Activated CD4-positive, alpha-beta T cell treated with anti-CD3 and anti-CD28 coated beads for 4 hours (primary cell): ENCODE measurements at regions not wholly inside any gene's neighbourhood (a gene's known extent, or its start where the extent isn't known, plus 50 kb on each side); places are given as distances from the start of the nearest gene placed in this dataset.

Experiments
- DNase-seq, 2 donors: peaks; one replicate each; pipeline ENCODE4 v3.0.0-alpha.2; 2020

- no peak for DNase-seq
Measured at GRCh38 chr5:5572976-5573797, 150.7 kb downstream of the ICE1 start.

GRCh38 chr5:5572010-5572865, 149.8 kb downstream of the ICE1 start:
- no peak for DNase-seq

- no peak for DNase-seq
Measured at GRCh38 chr5:5570646-5571045, 148.2 kb downstream of the ICE1 start.

GRCh38 chr5:5564898-5565297, 142.4 kb downstream of the ICE1 start:
- no peak for DNase-seq

DNA sequence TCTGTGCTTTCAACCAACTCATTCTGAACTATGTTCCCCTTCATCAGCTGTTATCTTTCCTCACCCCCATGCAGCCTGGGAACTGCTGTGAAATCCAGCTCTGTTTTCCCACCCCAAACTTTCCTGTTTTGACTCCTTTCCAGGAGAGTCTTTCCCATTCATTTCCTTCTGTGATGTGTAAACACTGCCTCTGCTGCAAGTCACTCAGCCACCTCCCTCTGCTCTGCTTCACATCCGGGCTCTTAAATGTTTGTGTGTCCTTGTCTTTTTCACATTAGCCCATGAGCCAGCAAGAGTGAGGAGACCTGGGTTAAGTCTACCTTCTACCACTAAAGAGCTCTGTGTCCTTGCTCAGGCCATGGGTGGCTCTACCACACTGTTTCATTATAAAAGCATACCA, 137.5 kb downstream of the ICE1 start:
- no peak for DNase-seq

DNA sequence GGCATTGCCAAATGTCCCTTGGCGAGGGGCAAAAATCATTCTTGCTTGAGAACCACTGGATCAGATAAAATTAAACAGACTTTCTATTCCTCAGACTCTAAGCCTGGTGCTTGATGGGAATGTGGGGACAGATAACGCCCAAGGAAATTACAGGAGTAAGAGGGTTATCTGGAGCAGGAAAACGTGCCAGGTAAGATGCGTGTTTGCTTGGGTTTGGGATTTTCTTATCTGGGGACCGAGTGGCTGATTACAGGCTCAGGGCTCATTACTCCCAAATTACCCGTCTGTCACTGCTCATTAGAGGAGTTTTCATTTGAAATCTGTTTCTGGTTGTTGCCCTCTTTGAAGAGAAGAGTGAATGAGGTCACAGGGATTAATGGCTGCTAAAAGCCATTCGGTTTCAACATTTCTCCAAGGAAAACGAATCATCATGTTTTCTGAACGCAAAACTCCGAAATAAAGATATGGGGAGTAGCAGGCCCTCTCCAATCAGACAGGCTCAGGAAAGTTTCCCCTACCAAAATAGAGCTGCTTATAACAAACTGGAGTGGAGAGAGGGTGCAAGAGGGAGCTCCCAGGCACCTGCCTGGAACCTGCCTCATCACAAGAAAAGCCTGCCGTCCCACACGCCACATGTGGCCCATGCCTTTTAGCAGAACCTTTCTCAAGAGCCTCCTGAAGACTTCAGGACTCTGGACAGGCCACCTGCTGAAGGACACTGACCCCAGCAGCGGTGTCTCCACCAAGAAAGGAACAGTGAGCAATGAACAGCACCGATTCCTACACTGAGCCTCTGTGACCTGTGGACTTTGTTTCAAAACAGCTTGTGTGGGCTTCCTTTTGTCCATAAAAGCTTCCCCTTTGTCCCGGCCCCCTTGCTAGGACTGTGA, 136.4 kb downstream of the ICE1 start:
- no peak for DNase-seq

DNA sequence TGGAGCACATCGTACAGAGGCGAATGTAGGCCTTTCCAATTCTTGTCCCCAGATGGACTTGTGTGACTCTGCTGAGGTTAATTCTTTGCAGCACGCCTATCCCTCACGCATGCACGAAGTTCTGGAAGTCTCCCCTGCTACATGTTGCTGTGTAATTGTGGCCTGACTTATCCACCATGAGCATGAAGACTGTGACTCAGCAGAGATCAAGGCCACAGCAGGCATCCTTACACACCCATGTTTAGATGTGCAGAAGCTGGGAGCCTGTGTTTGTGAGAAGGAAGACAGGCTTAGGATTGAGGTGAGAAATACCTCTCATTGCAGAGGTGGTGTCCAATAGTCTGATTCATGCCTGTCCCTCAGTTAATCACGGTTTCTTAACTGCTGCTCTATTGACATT, 135.6 kb downstream of the ICE1 start:
- DNase-seq, result no peak

DNA sequence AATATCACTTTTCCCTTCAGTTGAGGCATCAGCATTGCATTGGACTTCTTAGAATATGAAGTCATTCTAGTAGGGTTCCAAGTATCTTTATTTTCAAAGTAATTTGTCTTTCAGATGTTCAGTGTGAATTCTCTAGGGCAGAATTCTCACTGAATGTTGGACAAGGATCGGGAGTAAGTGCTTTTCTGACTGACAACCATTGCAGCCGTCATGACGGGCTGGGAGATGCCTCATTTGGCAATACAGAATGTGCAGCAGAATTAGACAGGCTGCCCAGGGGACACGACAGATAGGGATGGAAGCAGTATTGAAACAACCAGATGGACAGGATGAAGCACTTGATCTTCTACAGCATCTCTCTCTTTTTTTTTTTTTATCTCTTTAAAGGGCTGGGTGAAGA, 129.0 kb downstream of the ICE1 start:
- no peak for DNase-seq

DNA sequence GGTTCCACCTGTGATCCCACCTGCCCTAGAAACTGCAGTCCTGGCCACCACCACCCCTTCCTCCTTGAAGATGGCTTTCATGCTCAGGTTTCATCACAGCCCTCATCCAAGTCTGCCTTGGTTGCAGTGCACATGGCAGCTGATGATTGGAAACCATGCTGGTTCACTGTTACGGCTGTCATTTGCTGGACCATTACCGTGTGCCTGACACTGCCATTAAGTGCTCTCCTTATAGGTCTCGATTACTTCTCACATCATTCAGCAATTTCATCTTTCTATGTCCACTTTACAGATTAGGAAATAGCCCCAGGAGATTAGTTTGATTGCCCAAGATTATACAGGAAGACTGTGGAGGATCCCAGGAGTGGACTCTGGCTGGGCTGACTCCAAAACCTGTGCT, 123.9 kb downstream of the ICE1 start:
- no peak for DNase-seq

- DNase-seq, result no peak
Measured at GRCh38 chr5:5544094-5544663, 121.7 kb downstream of the ICE1 start.

DNA sequence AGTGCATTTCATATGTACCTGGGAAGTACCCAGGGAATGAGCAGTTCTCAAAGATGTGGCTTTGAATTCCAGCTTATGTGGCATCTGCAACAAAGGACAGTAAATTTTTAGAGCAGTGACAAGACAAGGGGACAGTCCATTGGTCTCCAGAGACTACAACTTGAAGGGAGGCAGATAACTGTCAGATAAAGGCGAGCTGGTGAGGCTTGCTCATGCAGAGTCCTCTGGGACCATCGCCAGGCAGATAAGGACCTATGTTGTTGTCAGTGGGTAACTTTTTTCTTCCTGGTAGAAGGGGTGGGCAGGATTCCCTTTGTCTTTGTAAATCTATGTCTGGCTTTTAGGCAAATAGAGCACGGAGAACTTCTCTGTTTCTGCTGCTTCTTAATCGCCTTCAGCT, 120.2 kb downstream of the ICE1 start:
- DNase-seq, result no peak

- DNase-seq, result no peak
Measured at GRCh38 chr5:5540065-5540464, 117.6 kb downstream of the ICE1 start.
